Endodermal cell (in vitro differentiated cells): ENCODE measurements at regions not wholly inside any gene's neighbourhood (a gene's known extent, or its start where the extent isn't known, plus 50 kb on each side); places are given as distances from the start of the nearest gene placed in this dataset.

Experiments used
- DNase-seq: peaks from one replicate; pipeline ENCODE4 v3.0.0-alpha.2; 2017
- H3K27ac ChIP-seq: 2 replicates; pipeline ENCODE4 v1.5.1; 2013; ENCODE audit warnings: mild to moderate bottlenecking, low read depth, low read length, moderate library complexity
- H3K27me3 ChIP-seq: 2 replicates; pipeline ENCODE4 v1.6.1; 2013; ENCODE audit warnings: mild to moderate bottlenecking, low read length, moderate library complexity; ENCODE audit not compliant: insufficient read depth, control insufficient read depth, poor library complexity, severe bottlenecking
- H3K36me3 ChIP-seq: 2 replicates; pipeline ENCODE4 v1.7.0; 2013; ENCODE audit warnings: mild to moderate bottlenecking, low read length, moderate library complexity; ENCODE audit not compliant: control insufficient read depth, insufficient read depth
- H3K4me1 ChIP-seq: one replicate; pipeline ENCODE4 v1.7.0; 2013; ENCODE audit warnings: low read length; ENCODE audit not compliant: control insufficient read depth, insufficient read depth
- H3K4me3 ChIP-seq: 2 replicates; pipeline ENCODE4 v1.5.1; 2013; ENCODE audit warnings: mild to moderate bottlenecking, low read length, moderate library complexity
- H3K9ac ChIP-seq: 2 replicates; pipeline ENCODE4 v1.6.1; 2013; ENCODE audit warnings: mild to moderate bottlenecking, low read length, moderate library complexity; ENCODE audit not compliant: poor library complexity, severe bottlenecking; ENCODE audit errors: extremely low read depth
- H3K9me3 ChIP-seq: 2 replicates; pipeline ENCODE4 v1.6.1; 2013; ENCODE audit warnings: mild to moderate bottlenecking, low read length, moderate library complexity; ENCODE audit not compliant: control insufficient read depth
- H3K27ac Mint-ChIP-seq: 2 replicates; pipeline ENCODE4 v1.8.0; 2020; ENCODE audit warnings: mixed read lengths
- H3K27me3 Mint-ChIP-seq: 2 replicates; pipeline ENCODE4 v1.8.0; 2021; ENCODE audit warnings: mild to moderate bottlenecking, mixed read lengths; ENCODE audit not compliant: insufficient read depth
- H3K36me3 Mint-ChIP-seq: 2 replicates; pipeline ENCODE4 v1.8.0; 2020; ENCODE audit warnings: low read depth, mixed read lengths
- H3K4me1 Mint-ChIP-seq: 2 replicates; pipeline ENCODE4 v1.8.0; 2020; ENCODE audit warnings: mixed read lengths
- H3K4me3 Mint-ChIP-seq: 2 replicates; pipeline ENCODE4 v1.8.0; 2020; ENCODE audit warnings: mild to moderate bottlenecking, moderate library complexity, mixed read lengths
- H3K9me3 Mint-ChIP-seq: 2 replicates; pipeline ENCODE4 v1.8.0; 2020; ENCODE audit warnings: mild to moderate bottlenecking, mixed read lengths
- CTCF ChIP-seq: fragments of 200-600 bp; sonication (generic); conservative IDR thresholded peaks from 2 replicates; pipeline ENCODE4 v1.5.0; 2021; ENCODE audit warnings: antibody characterized with exemption, mild to moderate bottlenecking
- WGBS, 2 experiments: methylation state at CpG; one replicate each; pipeline versions ENCODE4 v1.1.5 to v1.1.7; 2013; ENCODE audit warnings: missing lambda C conversion rate in 2 of 2, mixed read lengths in 1 of 2; ENCODE audit not compliant: insufficient coverage in 1 of 2, insufficient read length in 1 of 2; 5-methylcytosine and 5-hydroxymethylcytosine counted together

GRCh38 chr9:107727086-107727780 lies 237.7 kb upstream of the KLF4 start:
- H3K4me1 ChIP-seq, result no peaks in the 10 kb centered on the region
- 81 to 86% methylated on average over 2 to 5 of the region's 5 CpGs for WGBS, 2 experiments
- H3K27me3 ChIP-seq, result peaks cover 30% of the 10 kb centered on the region

GRCh38 chr9:107723015-107723414 lies 233.4 kb upstream of the KLF4 start:
- Mint-ChIP-seq H3K9me3 (no peaks in the 10 kb centered on the region), H3K4me1 (no peaks in the 10 kb centered on the region), H3K27ac (no peak overlapping the region), H3K27me3 (peaks cover 40% of the 10 kb centered on the region), H3K4me3 (no peak overlapping the region), H3K36me3 (no peaks in the 10 kb centered on the region)
- WGBS, 2 experiments, result 88 to 90% methylated on average over 4 of the region's 4 CpGs
- Histone ChIP-seq H3K4me3 (no peak overlapping the region), H3K9me3 (no peaks in the 10 kb centered on the region), H3K4me1 (no peaks in the 10 kb centered on the region), H3K27ac (no peak overlapping the region), H3K27me3 (peaks cover 22% of the 10 kb centered on the region), H3K9ac (no peak overlapping the region), H3K36me3 (no peaks in the 10 kb centered on the region)
- DNase-seq, result no peak
- no peak for TF ChIP-seq CTCF

More at GRCh38 chr9:107727086-107727780, 237.7 kb upstream of the KLF4 start:
- Histone ChIP-seq H3K9me3 (no peaks in the 10 kb centered on the region), H3K27ac (no peak overlapping the region), H3K9ac (no peak overlapping the region), H3K36me3 (no peaks in the 10 kb centered on the region), H3K4me3 (no peak overlapping the region)
- Mint-ChIP-seq H3K9me3 (no peaks in the 10 kb centered on the region), H3K4me3 (no peak overlapping the region), H3K36me3 (no peaks in the 10 kb centered on the region), H3K4me1 (no peaks in the 10 kb centered on the region), H3K27ac (no peak overlapping the region), H3K27me3 (peaks cover 33% of the 10 kb centered on the region)
- TF ChIP-seq CTCF, result no peak
- no peak for DNase-seq

- Histone ChIP-seq H3K9me3 (no peaks in the 10 kb centered on the region), H3K36me3 (no peaks in the 10 kb centered on the region), H3K9ac (no peak overlapping the region), H3K4me3 (no peak overlapping the region), H3K27ac (no peak overlapping the region), H3K27me3 (peaks cover 22% of the 10 kb centered on the region), H3K4me1 (no peaks in the 10 kb centered on the region)
- H3K27ac Mint-ChIP-seq, result no peak overlapping the region
- no peak for DNase-seq
- H3K27me3 Mint-ChIP-seq, result peaks cover 39% of the 10 kb centered on the region
- WGBS, 2 experiments, result 85 to 93% methylated on average over 5 of the region's 5 CpGs
- no peaks in the 10 kb centered on the region for H3K9me3 Mint-ChIP-seq
- H3K36me3 Mint-ChIP-seq, result no peaks in the 10 kb centered on the region
- no peak overlapping the region for H3K4me3 Mint-ChIP-seq
- no peaks in the 10 kb centered on the region for H3K4me1 Mint-ChIP-seq
- TF ChIP-seq CTCF, result no peak
Observed at GRCh38 chr9:107721705-107722245, 232.2 kb upstream of the KLF4 start.
